GM23338 (cell line): ENCODE measurements at regions not wholly inside any gene's neighbourhood (a gene's known extent, or its start where the extent isn't known, plus 50 kb on each side); places are given as distances from the start of the nearest gene placed in this dataset.

Experiments used
- CREB1 ChIP-seq: fragments of 250-450 bp; sonication (Bioruptor Pico); IDR thresholded peaks from 2 replicates; pipeline ENCODE4 v1.5.0; 2020; ENCODE audit warnings: low read depth, mild to moderate bottlenecking, moderate library complexity
- EZH2 ChIP-seq: fragments of 200-600 bp; sonication (generic); IDR thresholded peaks from one replicate; pipeline ENCODE4 v1.8.0; 2017; ENCODE audit warnings: antibody characterized with exemption, mild to moderate bottlenecking, low read depth; ENCODE audit not compliant: unreplicated experiment
- EZH2phosphoT487 ChIP-seq: fragments of 200-600 bp; sonication (generic); IDR thresholded peaks from one replicate; pipeline ENCODE4 v1.8.1; 2018; ENCODE audit warnings: antibody characterized with exemption; ENCODE audit not compliant: unreplicated experiment
- ZNF331 ChIP-seq: fragments of 250-450 bp; sonication (Bioruptor Pico); IDR thresholded peaks from 2 replicates; pipeline ENCODE4 v1.5.0; 2020; ENCODE audit warnings: low read depth, mild to moderate bottlenecking, moderate library complexity
- TF ChIP-seq, protein P1 (sequence below), 2 experiments: fragments of 200-600 bp in 1 of 2; sonication (generic) in 1 of 2; conservative IDR thresholded peaks; 2 replicates each; pipeline versions ENCODE4 v1.5.1 to v1.6.1; 2016 to 2017; ENCODE audit warnings: antibody characterized with exemption in 2 of 2, low read depth in 2 of 2, mild to moderate bottlenecking in 2 of 2, moderate library complexity in 1 of 2
- TF ChIP-seq, protein P2 (sequence below): IDR thresholded peaks from one replicate; pipeline ENCODE4 v1.6.1; 2018; ENCODE audit warnings: antibody characterized with exemption; ENCODE audit not compliant: unreplicated experiment
- TF ChIP-seq, protein P3 (sequence below): IDR thresholded peaks from 2 replicates; pipeline ENCODE4 v1.6.1; 2016; ENCODE audit warnings: antibody characterized with exemption

DNA sequence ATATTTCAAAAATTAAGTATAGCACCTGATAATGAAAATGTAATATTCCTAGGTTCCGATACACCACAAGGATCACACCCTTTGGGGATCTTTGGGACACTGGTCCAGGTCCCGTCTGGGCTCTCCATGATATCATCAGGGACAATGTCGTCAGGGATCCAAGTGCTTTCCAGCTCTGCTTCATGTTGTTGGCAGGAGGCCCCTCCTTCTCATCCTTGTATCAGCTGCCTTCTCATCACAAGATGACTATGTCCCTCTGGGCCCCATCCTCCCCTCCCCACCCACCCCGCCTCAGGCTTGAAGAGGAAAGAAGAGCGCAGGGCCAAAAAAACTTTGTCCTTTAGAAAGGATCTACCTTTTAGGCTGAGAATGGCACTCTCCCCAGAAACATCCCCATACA, 128.3 kb upstream of the KLF3 start:
- TF ChIP-seq, protein P1, sequence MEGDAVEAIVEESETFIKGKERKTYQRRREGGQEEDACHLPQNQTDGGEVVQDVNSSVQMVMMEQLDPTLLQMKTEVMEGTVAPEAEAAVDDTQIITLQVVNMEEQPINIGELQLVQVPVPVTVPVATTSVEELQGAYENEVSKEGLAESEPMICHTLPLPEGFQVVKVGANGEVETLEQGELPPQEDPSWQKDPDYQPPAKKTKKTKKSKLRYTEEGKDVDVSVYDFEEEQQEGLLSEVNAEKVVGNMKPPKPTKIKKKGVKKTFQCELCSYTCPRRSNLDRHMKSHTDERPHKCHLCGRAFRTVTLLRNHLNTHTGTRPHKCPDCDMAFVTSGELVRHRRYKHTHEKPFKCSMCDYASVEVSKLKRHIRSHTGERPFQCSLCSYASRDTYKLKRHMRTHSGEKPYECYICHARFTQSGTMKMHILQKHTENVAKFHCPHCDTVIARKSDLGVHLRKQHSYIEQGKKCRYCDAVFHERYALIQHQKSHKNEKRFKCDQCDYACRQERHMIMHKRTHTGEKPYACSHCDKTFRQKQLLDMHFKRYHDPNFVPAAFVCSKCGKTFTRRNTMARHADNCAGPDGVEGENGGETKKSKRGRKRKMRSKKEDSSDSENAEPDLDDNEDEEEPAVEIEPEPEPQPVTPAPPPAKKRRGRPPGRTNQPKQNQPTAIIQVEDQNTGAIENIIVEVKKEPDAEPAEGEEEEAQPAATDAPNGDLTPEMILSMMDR (conservative IDR thresholded peaks at IDR 0.05; ENCODE audit: low read depth in 2 of 2): no peak
- TF ChIP-seq EZH2 (no peak), EZH2phosphoT487 (no peak), ZNF331 (CRISPR knock-in tag) (no peak), CREB1 (CRISPR knock-in tag) (no peak)
- TF ChIP-seq, protein P2, sequence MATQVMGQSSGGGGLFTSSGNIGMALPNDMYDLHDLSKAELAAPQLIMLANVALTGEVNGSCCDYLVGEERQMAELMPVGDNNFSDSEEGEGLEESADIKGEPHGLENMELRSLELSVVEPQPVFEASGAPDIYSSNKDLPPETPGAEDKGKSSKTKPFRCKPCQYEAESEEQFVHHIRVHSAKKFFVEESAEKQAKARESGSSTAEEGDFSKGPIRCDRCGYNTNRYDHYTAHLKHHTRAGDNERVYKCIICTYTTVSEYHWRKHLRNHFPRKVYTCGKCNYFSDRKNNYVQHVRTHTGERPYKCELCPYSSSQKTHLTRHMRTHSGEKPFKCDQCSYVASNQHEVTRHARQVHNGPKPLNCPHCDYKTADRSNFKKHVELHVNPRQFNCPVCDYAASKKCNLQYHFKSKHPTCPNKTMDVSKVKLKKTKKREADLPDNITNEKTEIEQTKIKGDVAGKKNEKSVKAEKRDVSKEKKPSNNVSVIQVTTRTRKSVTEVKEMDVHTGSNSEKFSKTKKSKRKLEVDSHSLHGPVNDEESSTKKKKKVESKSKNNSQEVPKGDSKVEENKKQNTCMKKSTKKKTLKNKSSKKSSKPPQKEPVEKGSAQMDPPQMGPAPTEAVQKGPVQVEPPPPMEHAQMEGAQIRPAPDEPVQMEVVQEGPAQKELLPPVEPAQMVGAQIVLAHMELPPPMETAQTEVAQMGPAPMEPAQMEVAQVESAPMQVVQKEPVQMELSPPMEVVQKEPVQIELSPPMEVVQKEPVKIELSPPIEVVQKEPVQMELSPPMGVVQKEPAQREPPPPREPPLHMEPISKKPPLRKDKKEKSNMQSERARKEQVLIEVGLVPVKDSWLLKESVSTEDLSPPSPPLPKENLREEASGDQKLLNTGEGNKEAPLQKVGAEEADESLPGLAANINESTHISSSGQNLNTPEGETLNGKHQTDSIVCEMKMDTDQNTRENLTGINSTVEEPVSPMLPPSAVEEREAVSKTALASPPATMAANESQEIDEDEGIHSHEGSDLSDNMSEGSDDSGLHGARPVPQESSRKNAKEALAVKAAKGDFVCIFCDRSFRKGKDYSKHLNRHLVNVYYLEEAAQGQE: no peak
- TF ChIP-seq, protein P3, sequence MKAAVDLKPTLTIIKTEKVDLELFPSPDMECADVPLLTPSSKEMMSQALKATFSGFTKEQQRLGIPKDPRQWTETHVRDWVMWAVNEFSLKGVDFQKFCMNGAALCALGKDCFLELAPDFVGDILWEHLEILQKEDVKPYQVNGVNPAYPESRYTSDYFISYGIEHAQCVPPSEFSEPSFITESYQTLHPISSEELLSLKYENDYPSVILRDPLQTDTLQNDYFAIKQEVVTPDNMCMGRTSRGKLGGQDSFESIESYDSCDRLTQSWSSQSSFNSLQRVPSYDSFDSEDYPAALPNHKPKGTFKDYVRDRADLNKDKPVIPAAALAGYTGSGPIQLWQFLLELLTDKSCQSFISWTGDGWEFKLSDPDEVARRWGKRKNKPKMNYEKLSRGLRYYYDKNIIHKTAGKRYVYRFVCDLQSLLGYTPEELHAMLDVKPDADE: no peak
